Upper lobe of left lung (tissue), 4 donors: ENCODE measurements at regions not wholly inside any gene's neighbourhood (a gene's known extent, or its start where the extent isn't known, plus 50 kb on each side); places are given as distances from the start of the nearest gene placed in this dataset.

ENCODE experiments used
- CTCF ChIP-seq, 6 experiments: fragments of 450-650 bp in 4 of 6; fragments of 200-600 bp in 2 of 6; sonication (generic) in 2 of 6; IDR thresholded peaks; one replicate each; pipeline ENCODE4 v1.5.1; 2016 to 2019; ENCODE audit warnings: antibody characterized with exemption in 6 of 6
- EP300 ChIP-seq, 4 donors: sonication (generic); formaldehyde crosslinking; IDR thresholded peaks; one replicate each; pipeline ENCODE4 v1.5.1; 2017; ENCODE audit warnings: antibody characterized with exemption in 4 of 4, control low read depth in 2 of 4
- POLR2A ChIP-seq, 4 donors: fragments of 450-650 bp; IDR thresholded peaks; one replicate each; pipeline ENCODE4 v1.5.1; 2016 to 2017; ENCODE audit warnings: antibody characterized with exemption in 4 of 4, mild to moderate bottlenecking in 2 of 4
- POLR2AphosphoS5 ChIP-seq, 2 donors: sonication (generic); formaldehyde crosslinking; IDR thresholded peaks; one replicate each; pipeline ENCODE4 v1.5.1; 2017; ENCODE audit warnings: antibody characterized with exemption in 2 of 2

- TF ChIP-seq POLR2AphosphoS5 (IDR thresholded peaks at IDR 0.05) (peak; percentile 8 to 64), POLR2A (IDR thresholded peaks at IDR 0.05) (no peak), CTCF (IDR thresholded peaks at IDR 0.05) (no peak), EP300 (IDR thresholded peaks at IDR 0.05) (peak in 2 of 4 donors; percentile 71 to 97)
Measured at GRCh38 chr4:148795156-148795864, 353.1 kb upstream of the NR3C2 start.
